ENCODE measurements at regions not wholly inside any gene's neighbourhood (a gene's known extent, or its start where the extent isn't known, plus 50 kb on each side); places are given as distances from the start of the nearest gene placed in this dataset.

DNA sequence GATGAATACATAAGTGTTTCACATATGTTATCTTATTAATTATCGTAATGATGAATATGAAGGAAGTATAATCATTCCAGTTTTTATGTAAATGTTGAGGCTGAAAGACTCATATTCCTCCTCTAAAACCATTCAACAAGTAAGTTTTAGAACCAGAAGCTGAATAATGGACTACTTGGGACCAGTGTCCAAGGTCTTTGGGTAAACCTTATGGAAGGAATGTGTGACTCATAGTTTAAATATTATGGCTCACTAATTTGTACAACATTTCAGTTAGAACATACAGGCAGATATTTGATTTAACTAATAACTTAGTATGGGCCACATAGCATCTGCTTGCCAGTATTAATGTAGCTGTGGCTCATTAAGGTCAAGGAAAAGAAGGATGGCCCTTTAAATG lies 209.6 kb downstream of the TFAP2B start:
- no peak overlapping the region for H2AFZ ChIP-seq (ENCODE audit: low read depth, low read length, severe bottlenecking)
- H3K9me3 ChIP-seq (ENCODE audit: insufficient read depth, low read length), result no peaks in the 10 kb centered on the region
- H3K79me2 ChIP-seq (ENCODE audit: insufficient read depth, low read length), result no peaks in the 10 kb centered on the region
- H3K4me2 ChIP-seq (ENCODE audit: low read depth, low read length, poor library complexity, severe bottlenecking), result no peak overlapping the region
- no peaks in the 10 kb centered on the region for H4K20me1 ChIP-seq (ENCODE audit: low read depth, low read length)
- TF ChIP-seq, protein P1, sequence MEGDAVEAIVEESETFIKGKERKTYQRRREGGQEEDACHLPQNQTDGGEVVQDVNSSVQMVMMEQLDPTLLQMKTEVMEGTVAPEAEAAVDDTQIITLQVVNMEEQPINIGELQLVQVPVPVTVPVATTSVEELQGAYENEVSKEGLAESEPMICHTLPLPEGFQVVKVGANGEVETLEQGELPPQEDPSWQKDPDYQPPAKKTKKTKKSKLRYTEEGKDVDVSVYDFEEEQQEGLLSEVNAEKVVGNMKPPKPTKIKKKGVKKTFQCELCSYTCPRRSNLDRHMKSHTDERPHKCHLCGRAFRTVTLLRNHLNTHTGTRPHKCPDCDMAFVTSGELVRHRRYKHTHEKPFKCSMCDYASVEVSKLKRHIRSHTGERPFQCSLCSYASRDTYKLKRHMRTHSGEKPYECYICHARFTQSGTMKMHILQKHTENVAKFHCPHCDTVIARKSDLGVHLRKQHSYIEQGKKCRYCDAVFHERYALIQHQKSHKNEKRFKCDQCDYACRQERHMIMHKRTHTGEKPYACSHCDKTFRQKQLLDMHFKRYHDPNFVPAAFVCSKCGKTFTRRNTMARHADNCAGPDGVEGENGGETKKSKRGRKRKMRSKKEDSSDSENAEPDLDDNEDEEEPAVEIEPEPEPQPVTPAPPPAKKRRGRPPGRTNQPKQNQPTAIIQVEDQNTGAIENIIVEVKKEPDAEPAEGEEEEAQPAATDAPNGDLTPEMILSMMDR (IDR thresholded peaks at IDR 0.05; ENCODE audit: insufficient read depth, low read length, poor library complexity, severe bottlenecking), result no peak
- no peak for TF ChIP-seq EZH2phosphoT487 (conservative IDR thresholded peaks at IDR 0.05; ENCODE audit: low read length)
- H3F3A ChIP-seq (ENCODE audit: insufficient read depth), result no peaks in the 10 kb centered on the region
- no peak overlapping the region for H3K27ac ChIP-seq (ENCODE audit: low read depth, low read length)
- no peak overlapping the region for H3K9ac ChIP-seq (ENCODE audit: low read length)
- H3K36me3 ChIP-seq (ENCODE audit: low read length), result no peaks in the 10 kb centered on the region
- no peaks in the 10 kb centered on the region for H3K27me3 ChIP-seq (ENCODE audit: low read length)
- H3K4me3 ChIP-seq (ENCODE audit: insufficient read depth, low read length, poor library complexity, severe bottlenecking), result no peak overlapping the region
- no peaks in the 10 kb centered on the region for H3K9me2 ChIP-seq (replicated peaks; ENCODE audit: insufficient read depth, low read length)

DNA sequence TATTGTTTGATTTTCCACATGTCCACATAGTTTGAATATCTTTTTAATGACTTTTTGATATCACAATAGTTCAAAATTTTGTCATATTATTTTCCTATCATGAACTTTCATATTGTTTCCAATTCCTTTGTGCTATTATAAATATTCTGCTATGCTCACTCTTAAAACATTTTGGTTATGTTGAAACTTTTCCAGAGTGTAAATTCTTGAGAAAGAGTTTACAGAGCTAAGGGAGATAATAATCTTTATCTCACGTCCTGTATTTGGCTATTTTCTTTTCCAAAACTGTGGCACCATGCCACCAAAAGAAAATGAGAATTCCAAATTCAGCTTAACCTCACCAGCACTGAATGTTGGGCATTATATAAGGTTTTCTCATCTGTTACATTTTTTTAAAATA lies 210.9 kb downstream of the TFAP2B start:
- Histone ChIP-seq H3K9me3 (ENCODE audit: insufficient read depth, low read length) (no peaks in the 10 kb centered on the region), H3K9ac (ENCODE audit: low read length) (no peak overlapping the region), H4K20me1 (ENCODE audit: low read depth, low read length) (no peaks in the 10 kb centered on the region), H3K4me3 (ENCODE audit: insufficient read depth, low read length, poor library complexity, severe bottlenecking) (no peak overlapping the region), H3K4me2 (ENCODE audit: low read depth, low read length, poor library complexity, severe bottlenecking) (no peak overlapping the region), H3K9me2 (replicated peaks; ENCODE audit: insufficient read depth, low read length) (no peaks in the 10 kb centered on the region), H3K36me3 (ENCODE audit: low read length) (no peaks in the 10 kb centered on the region), H3F3A (ENCODE audit: insufficient read depth) (no peaks in the 10 kb centered on the region), H3K27ac (ENCODE audit: low read depth, low read length) (no peak overlapping the region), H3K27me3 (ENCODE audit: low read length) (no peaks in the 10 kb centered on the region), H3K79me2 (ENCODE audit: insufficient read depth, low read length) (no peaks in the 10 kb centered on the region), H2AFZ (ENCODE audit: low read depth, low read length, severe bottlenecking) (no peak overlapping the region)
- TF ChIP-seq, protein P1 (IDR thresholded peaks at IDR 0.05; ENCODE audit: insufficient read depth, low read length, poor library complexity, severe bottlenecking), result no peak
- no peak for TF ChIP-seq EZH2phosphoT487 (conservative IDR thresholded peaks at IDR 0.05; ENCODE audit: low read length)

DNA sequence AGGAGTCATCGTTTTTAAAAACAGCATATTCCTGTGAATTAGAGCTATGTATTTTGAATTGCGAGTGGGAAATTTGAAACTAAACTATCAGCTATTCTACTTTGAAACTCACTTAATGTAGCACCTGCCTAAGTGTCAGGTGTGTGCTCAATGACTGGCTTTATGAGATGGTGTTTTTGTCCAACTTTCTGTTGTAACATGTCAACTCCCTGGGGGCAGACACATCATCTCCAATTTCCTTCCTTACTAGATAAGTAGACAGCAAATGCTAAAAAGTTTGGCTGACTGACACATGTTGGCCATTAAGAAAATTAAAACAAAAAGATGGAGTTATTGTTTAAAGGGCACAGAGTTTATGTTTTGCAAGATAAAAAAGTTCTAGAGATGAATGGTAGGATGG lies 226.9 kb downstream of the TFAP2B start:
- Histone ChIP-seq H3K9me3 (ENCODE audit: insufficient read depth, low read length) (no peaks in the 10 kb centered on the region), H3K79me2 (ENCODE audit: insufficient read depth, low read length) (no peaks in the 10 kb centered on the region), H3K27me3 (ENCODE audit: low read length) (no peaks in the 10 kb centered on the region), H3K36me3 (ENCODE audit: low read length) (no peaks in the 10 kb centered on the region), H3K4me3 (ENCODE audit: insufficient read depth, low read length, poor library complexity, severe bottlenecking) (no peak overlapping the region), H3F3A (ENCODE audit: insufficient read depth) (no peaks in the 10 kb centered on the region), H3K9me2 (replicated peaks; ENCODE audit: insufficient read depth, low read length) (no peaks in the 10 kb centered on the region), H4K20me1 (ENCODE audit: low read depth, low read length) (no peaks in the 10 kb centered on the region), H2AFZ (ENCODE audit: low read depth, low read length, severe bottlenecking) (no peak overlapping the region), H3K27ac (ENCODE audit: low read depth, low read length) (no peak overlapping the region), H3K4me2 (ENCODE audit: low read depth, low read length, poor library complexity, severe bottlenecking) (no peak overlapping the region), H3K9ac (ENCODE audit: low read length) (no peak overlapping the region)
- TF ChIP-seq, protein P1 (IDR thresholded peaks at IDR 0.05; ENCODE audit: insufficient read depth, low read length, poor library complexity, severe bottlenecking), result no peak
- no peak for TF ChIP-seq EZH2phosphoT487 (conservative IDR thresholded peaks at IDR 0.05; ENCODE audit: low read length)
